C4-2B (cell line): ENCODE measurements at regions not wholly inside any gene's neighbourhood (a gene's known extent, or its start where the extent isn't known, plus 50 kb on each side); places are given as distances from the start of the nearest gene placed in this dataset.
"Not testable (repeated sequence)": the region's sequence is repeated elsewhere in the genome, so short reads cannot be mapped to it uniquely, and the experiment has no call there.

Experiments used
- H3K27ac ChIP-seq: fragments of 450-650 bp; 2 replicates; pipeline ENCODE4 v1.5.1; 2017
- ZFX ChIP-seq: fragments of 450-650 bp; IDR thresholded peaks from 2 replicates; pipeline ENCODE4 v1.6.1; 2017
- TF ChIP-seq, protein P1 (sequence below): fragments of 450-650 bp; conservative IDR thresholded peaks from 2 replicates; pipeline ENCODE4 v1.5.1; 2017; ENCODE audit warnings: mild to moderate bottlenecking

GRCh38 chr5:129244478-129244877 is 149.9 kb downstream of the ISOC1 start:
- TF ChIP-seq ZFX, result no peak
- TF ChIP-seq, protein P1, sequence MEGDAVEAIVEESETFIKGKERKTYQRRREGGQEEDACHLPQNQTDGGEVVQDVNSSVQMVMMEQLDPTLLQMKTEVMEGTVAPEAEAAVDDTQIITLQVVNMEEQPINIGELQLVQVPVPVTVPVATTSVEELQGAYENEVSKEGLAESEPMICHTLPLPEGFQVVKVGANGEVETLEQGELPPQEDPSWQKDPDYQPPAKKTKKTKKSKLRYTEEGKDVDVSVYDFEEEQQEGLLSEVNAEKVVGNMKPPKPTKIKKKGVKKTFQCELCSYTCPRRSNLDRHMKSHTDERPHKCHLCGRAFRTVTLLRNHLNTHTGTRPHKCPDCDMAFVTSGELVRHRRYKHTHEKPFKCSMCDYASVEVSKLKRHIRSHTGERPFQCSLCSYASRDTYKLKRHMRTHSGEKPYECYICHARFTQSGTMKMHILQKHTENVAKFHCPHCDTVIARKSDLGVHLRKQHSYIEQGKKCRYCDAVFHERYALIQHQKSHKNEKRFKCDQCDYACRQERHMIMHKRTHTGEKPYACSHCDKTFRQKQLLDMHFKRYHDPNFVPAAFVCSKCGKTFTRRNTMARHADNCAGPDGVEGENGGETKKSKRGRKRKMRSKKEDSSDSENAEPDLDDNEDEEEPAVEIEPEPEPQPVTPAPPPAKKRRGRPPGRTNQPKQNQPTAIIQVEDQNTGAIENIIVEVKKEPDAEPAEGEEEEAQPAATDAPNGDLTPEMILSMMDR, result no peak
- no peak overlapping the region for H3K27ac ChIP-seq

GRCh38 chr5:129245489-129245888 is 150.9 kb downstream of the ISOC1 start:
- H3K27ac ChIP-seq, result no peak overlapping the region
- TF ChIP-seq ZFX, result no peak
- TF ChIP-seq, protein P1, result no peak

DNA sequence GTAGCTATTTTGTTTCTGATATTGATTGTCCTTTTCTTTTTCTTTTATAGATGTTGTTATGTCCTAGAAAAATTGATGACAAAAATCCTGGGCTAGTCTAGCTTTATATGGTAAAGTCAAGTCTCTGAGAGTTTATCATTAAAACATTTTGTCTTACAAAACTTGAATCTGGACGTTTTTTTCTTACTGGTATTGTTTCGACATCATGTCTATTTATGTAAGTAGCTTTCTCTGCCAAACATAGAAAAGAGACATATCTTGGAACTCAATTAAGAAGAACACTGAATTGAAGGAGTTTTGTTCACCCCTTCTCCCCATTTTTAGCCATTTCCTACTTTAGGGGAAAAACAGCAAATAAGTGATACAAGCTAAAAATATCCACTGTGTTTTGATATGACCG is 151.5 kb downstream of the ISOC1 start:
- TF ChIP-seq, protein P1, result no peak
- no peak for TF ChIP-seq ZFX
- no peak overlapping the region for H3K27ac ChIP-seq

DNA sequence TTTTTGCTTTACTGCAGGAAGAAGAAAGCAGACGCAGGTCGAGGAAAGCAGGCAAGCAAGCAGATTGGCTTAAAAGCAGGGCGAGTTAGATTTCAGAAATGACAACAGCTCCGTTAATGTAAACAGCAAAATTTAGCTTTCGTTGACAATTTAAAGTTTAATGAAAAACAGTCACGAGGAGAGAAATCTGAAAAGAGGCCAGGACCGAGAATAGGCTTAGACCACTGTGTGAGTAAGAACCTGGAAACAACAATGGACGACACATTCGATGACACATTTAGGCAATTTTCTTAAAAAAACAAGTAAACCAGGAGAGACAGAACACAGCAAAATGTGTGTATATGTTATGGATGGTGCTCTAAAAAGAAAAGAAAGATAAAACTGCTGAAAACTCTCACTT is 155.3 kb downstream of the ISOC1 start:
- no peak for TF ChIP-seq ZFX
- TF ChIP-seq, protein P1, result no peak
- no peak overlapping the region for H3K27ac ChIP-seq

- no peak overlapping the region for H3K27ac ChIP-seq
- TF ChIP-seq ZFX, result no peak
- TF ChIP-seq, protein P1, result peak; percentile 43
Observed at GRCh38 chr5:129271308-129271707, 176.8 kb downstream of the ISOC1 start.

DNA sequence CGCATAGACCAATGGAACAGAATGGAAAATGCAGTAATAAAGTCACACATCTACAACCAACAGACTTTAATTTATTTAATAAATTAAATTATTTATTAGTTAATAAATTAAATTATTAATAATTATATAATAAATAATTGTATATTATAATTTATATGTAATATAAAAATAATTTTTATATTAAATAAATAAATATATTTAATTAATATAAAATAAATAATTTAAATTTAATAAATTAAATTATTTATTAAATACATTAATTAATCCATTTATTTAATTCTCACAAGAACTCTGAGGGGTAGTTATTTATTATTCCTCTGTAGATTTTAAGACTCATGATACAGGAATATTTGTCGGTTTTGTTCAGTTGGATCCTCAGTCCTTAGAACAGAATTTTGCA is 176.1 kb upstream of the ADAMTS19 start:
- TF ChIP-seq ZFX, result no peak
- TF ChIP-seq, protein P1, result no peak
- H3K27ac ChIP-seq, result no peak overlapping the region

DNA sequence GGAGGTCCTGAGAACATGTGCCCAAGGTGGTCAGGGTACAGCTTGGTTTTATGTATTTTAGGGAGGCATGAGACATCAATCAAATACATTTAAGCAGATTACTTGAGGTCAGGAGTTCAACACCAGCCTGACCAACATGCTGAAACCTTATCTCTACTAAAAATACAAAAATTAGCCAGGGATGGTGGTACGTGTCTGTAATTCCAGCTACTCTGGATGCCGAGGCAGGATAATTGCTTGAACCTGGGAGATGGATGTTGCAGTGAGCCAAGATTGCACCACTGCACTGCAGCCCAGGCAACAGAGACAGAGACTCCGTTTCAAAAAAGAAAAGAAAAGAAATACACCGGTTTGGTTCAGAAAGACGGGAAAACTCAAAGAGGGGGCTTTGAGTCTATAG is 165.9 kb upstream of the ADAMTS19 start:
- H3K27ac ChIP-seq, result not testable (repeated sequence)

DNA sequence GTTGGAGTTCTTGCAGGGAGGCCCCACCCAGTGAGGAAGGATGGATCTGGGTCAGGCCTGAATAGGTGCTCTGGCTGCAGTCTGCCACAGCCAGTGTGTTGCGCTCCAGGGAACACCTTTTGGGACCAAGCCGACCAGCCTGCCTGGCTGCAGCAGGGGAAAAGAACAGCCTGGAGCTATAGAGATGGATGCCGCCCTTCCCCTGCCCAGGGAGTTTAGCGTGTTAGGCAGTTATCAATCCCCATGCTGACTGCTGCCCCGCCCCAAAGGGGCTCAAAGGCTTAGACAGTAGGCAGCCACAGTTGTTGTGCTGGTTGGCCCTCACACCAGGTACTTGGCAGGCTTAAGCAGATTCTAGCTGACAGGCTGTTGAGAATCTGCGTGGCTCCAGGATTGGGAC is 153.4 kb upstream of the ADAMTS19 start:
- H3K27ac ChIP-seq, result no peak overlapping the region
- TF ChIP-seq, protein P1, result no peak
- no peak for TF ChIP-seq ZFX
